Adrenal gland (tissue), 9 donors: ENCODE measurements at regions not wholly inside any gene's neighbourhood (a gene's known extent, or its start where the extent isn't known, plus 50 kb on each side); places are given as distances from the start of the nearest gene placed in this dataset.
"Not testable (repeated sequence)": the region's sequence is repeated elsewhere in the genome, so short reads cannot be mapped to it uniquely, and the experiment has no call there.

Source experiments
- DNase-seq, 7 donors: peaks; one replicate each; pipeline ENCODE4 v3.0.0-alpha.2; 2019 to 2020
- H3K27ac ChIP-seq, 5 donors: fragments of 200-600 bp; sonication (generic) in 4 of 5; 1 replicate in 3 of 5; 2 replicates in 2 of 5; pipeline versions ENCODE4 v1.5.1 to v1.8.0; 2016 to 2020; ENCODE audit warnings: mild to moderate bottlenecking in 1 of 5
- H3K27me3 ChIP-seq: fragments of 200-600 bp; 2 replicates; pipeline ENCODE4 v1.8.0; 2021
- H3K36me3 ChIP-seq, 2 donors: fragments of 200-600 bp; replicated peaks in 1 of 2; 1 replicate in 1 of 2; 2 replicates in 1 of 2; pipeline versions ENCODE4 v1.5.1 to v1.8.0; 2018 to 2022
- H3K4me1 ChIP-seq, 2 donors: fragments of 200-600 bp; replicated peaks in 1 of 2; 1 replicate in 1 of 2; 2 replicates in 1 of 2; pipeline versions ENCODE4 v1.5.1 to v1.8.0; 2018 to 2021
- H3K4me3 ChIP-seq, 4 donors: fragments of 200-600 bp; sonication (generic) in 3 of 4; one replicate each; pipeline ENCODE4 v1.5.1; 2016 to 2018
- H3K9me3 ChIP-seq, 3 donors: fragments of 200-600 bp; sonication (generic) in 1 of 3; replicated peaks in 1 of 3; 1 replicate in 2 of 3; 2 replicates in 1 of 3; pipeline versions ENCODE4 v1.5.1 to v1.8.0; 2016 to 2021
- POLR2A ChIP-seq, 2 donors: fragments of 450-650 bp; IDR thresholded peaks; one replicate each; pipeline ENCODE4 v1.6.1; 2017; ENCODE audit warnings: antibody characterized with exemption in 2 of 2, mild to moderate bottlenecking in 2 of 2, moderate library complexity in 1 of 2
- WGBS, 4 donors: extraction: QIAGEN DNeasy Blood & Tissue Kit in 2 of 4; methylation state at CpG; one replicate each; pipeline versions ENCODE4 v1.1.5 to v1.1.7; 2013 to 2017; 5-methylcytosine and 5-hydroxymethylcytosine counted together
- intact Hi-C, 2 donors: fragments of 100-400 bp; cut with DNase I; formaldehyde crosslinking; loops; one replicate each; pipeline versions ENCODE4 v1.14.1 to v1.15.0; 2022 to 2023
- TF ChIP-seq, protein P1 (sequence below), 6 experiments: fragments of 450-650 bp in 4 of 6; fragments of 200-600 bp in 2 of 6; sonication (generic) in 1 of 6; IDR thresholded peaks; 1 replicate in 5 of 6; 2 replicates in 1 of 6; pipeline versions ENCODE4 v1.5.1 to v1.8.0; 2016 to 2021; ENCODE audit warnings: antibody characterized with exemption in 6 of 6, mild to moderate bottlenecking in 2 of 6, moderate library complexity in 1 of 6
- donor health status: healthy with polysubstance abuse.
- donor health status: Bipolar disorder and iron deficiency.
- donor health status: DM: yes; HTN: yes; CAD: no.
- donor health status: DM: no; HTN: no; CAD: no.
- donor health status: DM: no; HTN: no; CAD: no.

DNA sequence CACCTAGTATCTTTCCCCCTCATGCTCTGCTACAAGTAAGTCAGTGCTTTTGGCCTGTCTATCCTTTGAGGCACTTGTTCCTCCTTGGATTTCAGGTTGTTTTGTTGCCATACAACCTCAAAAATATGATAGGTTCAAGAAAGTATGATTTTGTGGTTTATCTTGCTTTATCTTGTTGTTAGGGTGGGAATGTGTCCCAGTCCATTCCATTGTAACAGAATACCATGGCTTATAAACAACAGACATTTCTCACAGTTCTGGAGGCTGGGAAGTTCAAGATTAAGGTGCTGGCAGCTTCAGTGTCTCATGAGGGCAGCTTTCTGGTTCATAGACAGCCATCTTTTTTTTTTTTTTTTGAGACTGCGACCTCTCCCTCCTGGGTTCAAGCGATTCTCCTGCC lies 72.1 kb downstream of the TMEM270 start:
- H3K4me1 ChIP-seq, result no peaks in the 10 kb centered on the region
- WGBS, 4 donors, result 81 to 96% (median 87%) methylated on average over 2 of the region's 2 CpGs
- H3K27ac ChIP-seq, result no peak overlapping the region
- H3K36me3 ChIP-seq, result no peaks in the 10 kb centered on the region
- no peak overlapping the region for H3K4me3 ChIP-seq
- H3K9me3 ChIP-seq, result no peaks in the 10 kb centered on the region
- TF ChIP-seq POLR2A (IDR thresholded peaks at IDR 0.05), result no peak
- TF ChIP-seq, protein P1, sequence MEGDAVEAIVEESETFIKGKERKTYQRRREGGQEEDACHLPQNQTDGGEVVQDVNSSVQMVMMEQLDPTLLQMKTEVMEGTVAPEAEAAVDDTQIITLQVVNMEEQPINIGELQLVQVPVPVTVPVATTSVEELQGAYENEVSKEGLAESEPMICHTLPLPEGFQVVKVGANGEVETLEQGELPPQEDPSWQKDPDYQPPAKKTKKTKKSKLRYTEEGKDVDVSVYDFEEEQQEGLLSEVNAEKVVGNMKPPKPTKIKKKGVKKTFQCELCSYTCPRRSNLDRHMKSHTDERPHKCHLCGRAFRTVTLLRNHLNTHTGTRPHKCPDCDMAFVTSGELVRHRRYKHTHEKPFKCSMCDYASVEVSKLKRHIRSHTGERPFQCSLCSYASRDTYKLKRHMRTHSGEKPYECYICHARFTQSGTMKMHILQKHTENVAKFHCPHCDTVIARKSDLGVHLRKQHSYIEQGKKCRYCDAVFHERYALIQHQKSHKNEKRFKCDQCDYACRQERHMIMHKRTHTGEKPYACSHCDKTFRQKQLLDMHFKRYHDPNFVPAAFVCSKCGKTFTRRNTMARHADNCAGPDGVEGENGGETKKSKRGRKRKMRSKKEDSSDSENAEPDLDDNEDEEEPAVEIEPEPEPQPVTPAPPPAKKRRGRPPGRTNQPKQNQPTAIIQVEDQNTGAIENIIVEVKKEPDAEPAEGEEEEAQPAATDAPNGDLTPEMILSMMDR (IDR thresholded peaks at IDR 0.05), result no peak
- intact Hi-C loops, result no loop called here
- no peak for DNase-seq
- H3K27me3 ChIP-seq, result no peaks in the 10 kb centered on the region

DNA sequence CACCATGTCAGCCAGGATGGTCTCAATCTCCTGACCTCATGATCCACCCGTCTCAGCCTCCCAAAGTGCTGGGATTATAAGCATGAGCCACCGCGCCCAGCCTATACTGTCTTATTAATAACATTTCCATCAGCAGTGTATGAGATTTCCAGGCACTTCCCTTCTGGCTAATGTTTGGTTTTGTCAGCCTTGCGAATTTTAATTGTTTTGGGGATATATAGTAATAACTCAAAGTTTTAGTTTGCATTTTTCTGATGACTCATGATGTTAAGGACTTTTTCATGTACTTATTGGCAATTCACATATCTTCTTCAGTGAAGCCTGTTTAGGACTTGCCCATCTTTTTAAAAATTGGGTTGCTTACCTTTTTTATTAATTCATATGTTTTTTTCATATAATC lies 76.0 kb downstream of the TMEM270 start:
- Histone ChIP-seq H3K36me3 (no peaks in the 10 kb centered on the region), H3K4me3 (no peak overlapping the region), H3K4me1 (no peaks in the 10 kb centered on the region), H3K9me3 (peaks cover 0 to 3% (median 0%) of the 10 kb centered on the region in 3 donors), H3K27me3 (no peaks in the 10 kb centered on the region), H3K27ac (no peak overlapping the region)
- intact Hi-C loops, result no loop called here
- DNase-seq, result no peak
- WGBS, 4 donors, result 73 to 81% (median 80%) methylated on average over 4 of the region's 4 CpGs
- no peak for TF ChIP-seq POLR2A (IDR thresholded peaks at IDR 0.05)
- TF ChIP-seq, protein P1 (IDR thresholded peaks at IDR 0.05), result no peak

DNA sequence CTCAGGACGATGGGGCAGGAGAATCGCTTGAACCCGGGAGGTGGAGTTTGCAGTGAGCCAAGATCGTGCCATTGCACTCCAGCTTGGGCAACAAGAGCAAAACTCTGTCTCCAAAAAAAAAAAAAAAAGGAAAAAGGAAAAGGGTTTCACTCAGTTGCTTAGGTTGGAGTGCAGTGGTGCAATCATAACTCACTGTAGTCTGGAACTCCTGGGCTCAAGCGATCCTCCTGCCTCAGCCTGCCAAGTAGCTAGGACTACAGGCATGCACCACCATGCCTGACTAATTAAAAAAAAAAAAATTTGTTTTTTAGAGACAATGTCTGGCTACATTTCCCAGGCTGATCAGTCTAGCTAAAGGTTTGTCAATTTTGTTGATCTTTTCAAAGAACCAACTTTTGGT lies 76.7 kb downstream of the TMEM270 start:
- WGBS, 4 donors, result 81 to 86% (median 83%) methylated on average over 5 of the region's 5 CpGs
- H3K4me1 ChIP-seq, DNase-seq, H3K27ac ChIP-seq, H3K9me3 ChIP-seq, intact Hi-C loops, H3K27me3 ChIP-seq, H3K36me3 ChIP-seq, H3K4me3 ChIP-seq: not testable (repeated sequence)

DNA sequence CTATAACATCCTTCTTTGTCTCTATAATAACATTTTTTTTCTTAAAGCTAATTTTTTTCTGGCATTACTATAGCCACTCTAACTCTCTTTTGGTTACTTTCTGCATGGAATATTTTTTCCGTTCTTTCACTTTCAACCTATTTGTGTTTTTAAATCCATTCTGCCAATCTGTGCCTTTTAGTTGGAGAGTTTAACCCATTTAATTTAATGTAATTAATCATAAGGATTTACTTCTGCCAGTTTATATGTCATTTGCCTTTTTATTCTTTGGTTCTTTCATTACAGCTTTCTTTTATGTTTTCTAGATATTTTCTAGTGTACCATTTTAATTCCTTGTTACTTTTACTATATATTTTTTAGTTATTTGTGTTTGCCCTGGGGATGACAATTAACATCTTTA lies 78.6 kb downstream of the TMEM270 start:
- intact Hi-C loops, result no loop called here
- Histone ChIP-seq H3K9me3 (peaks cover 0 to 3% (median 0%) of the 10 kb centered on the region in 3 donors), H3K36me3 (no peaks in the 10 kb centered on the region), H3K4me3 (no peak overlapping the region), H3K4me1 (no peaks in the 10 kb centered on the region), H3K27me3 (no peaks in the 10 kb centered on the region), H3K27ac (no peak overlapping the region)
- DNase-seq, result no peak
- TF ChIP-seq, protein P1 (IDR thresholded peaks at IDR 0.05), result no peak
- no peak for TF ChIP-seq POLR2A (IDR thresholded peaks at IDR 0.05)
- WGBS, 4 donors, result 76 to 94% (median 86%) methylated on average over 1 of the region's 1 CpG

DNA sequence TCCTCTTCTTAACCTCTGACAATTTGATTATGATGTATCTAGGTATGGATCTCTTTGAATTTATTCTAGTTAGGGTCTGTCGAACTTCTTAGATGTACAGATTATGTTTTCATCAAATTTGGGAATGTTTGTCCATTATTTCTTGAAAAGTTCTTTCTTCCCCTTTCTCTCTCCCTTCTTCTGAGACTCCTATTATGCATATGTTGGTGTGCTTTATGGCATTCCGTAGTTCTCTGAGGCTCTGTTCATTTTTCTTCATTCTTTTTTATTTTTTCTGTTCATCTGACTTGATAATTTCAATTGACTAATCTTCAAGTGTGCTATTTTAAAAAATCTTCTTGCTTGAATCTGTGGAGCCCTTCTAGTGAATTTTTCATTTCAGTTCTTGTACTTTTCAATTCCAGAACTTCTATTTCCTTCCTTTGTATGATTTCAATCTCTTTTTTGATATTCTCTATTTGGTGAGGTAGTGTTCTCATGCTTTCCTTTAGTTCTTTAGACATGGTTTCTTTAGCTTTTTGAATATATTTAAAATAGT lies 79.8 kb downstream of the TMEM270 start:
- Histone ChIP-seq H3K4me3 (no peak overlapping the region), H3K9me3 (peaks cover 0 to 3% (median 0%) of the 10 kb centered on the region in 3 donors), H3K27me3 (no peaks in the 10 kb centered on the region), H3K36me3 (no peaks in the 10 kb centered on the region), H3K27ac (no peak overlapping the region), H3K4me1 (no peaks in the 10 kb centered on the region)
- WGBS, 4 donors, result 72 to 77% (median 74%) methylated on average over 2 of the region's 2 CpGs
- no peak for DNase-seq
- intact Hi-C loops, result no loop called here
- no peak for TF ChIP-seq POLR2A (IDR thresholded peaks at IDR 0.05)
- TF ChIP-seq, protein P1 (IDR thresholded peaks at IDR 0.05), result no peak
